Spleen (tissue), 11 donors: ENCODE measurements at regions not wholly inside any gene's neighbourhood (a gene's known extent, or its start where the extent isn't known, plus 50 kb on each side); places are given as distances from the start of the nearest gene placed in this dataset.

Experiments
- DNase-seq: peaks from one replicate; pipeline ENCODE4 v3.0.0-alpha.2; 2020
- H3K27ac ChIP-seq, 8 donors: fragments of 200-600 bp; sonication (generic) in 7 of 8; 1 replicate in 4 of 8; 2 replicates in 4 of 8; pipeline versions ENCODE4 v1.5.0 to v1.8.0; 2016 to 2021; ENCODE audit warnings: inconsistent platforms in 4 of 8, mild to moderate bottlenecking in 4 of 8, moderate library complexity in 1 of 8
- H3K27me3 ChIP-seq, 7 donors: fragments of 200-600 bp; sonication (generic) in 6 of 7; replicated peaks in 1 of 7; 1 replicate in 4 of 7; 2 replicates in 3 of 7; pipeline versions ENCODE4 v1.5.0 to v1.8.0; 2016 to 2021; ENCODE audit warnings: inconsistent platforms in 3 of 7, mild to moderate bottlenecking in 1 of 7
- H3K36me3 ChIP-seq, 6 donors: fragments of 200-600 bp; sonication (generic) in 5 of 6; 1 replicate in 4 of 6; 2 replicates in 2 of 6; pipeline versions ENCODE4 v1.5.0 to v1.8.0; 2016 to 2021; ENCODE audit warnings: inconsistent platforms in 2 of 6
- H3K4me1 ChIP-seq, 6 donors: fragments of 200-600 bp; sonication (generic) in 5 of 6; 1 replicate in 3 of 6; 2 replicates in 3 of 6; pipeline versions ENCODE4 v1.5.0 to v1.8.0; 2016 to 2021; ENCODE audit warnings: inconsistent platforms in 3 of 6
- H3K4me3 ChIP-seq, 8 donors: fragments of 200-600 bp; sonication (generic) in 7 of 8; 1 replicate in 4 of 8; 2 replicates in 4 of 8; pipeline versions ENCODE4 v1.5.0 to v1.8.0; 2016 to 2021; ENCODE audit warnings: inconsistent platforms in 4 of 8, mild to moderate bottlenecking in 4 of 8, moderate library complexity in 2 of 8
- H3K9me3 ChIP-seq, 8 donors: fragments of 200-600 bp; sonication (generic) in 7 of 8; 1 replicate in 4 of 8; 2 replicates in 4 of 8; pipeline versions ENCODE4 v1.5.0 to v1.8.0; 2016 to 2021; ENCODE audit warnings: inconsistent platforms in 4 of 8
- CTCF ChIP-seq, 11 experiments: fragments of 200-600 bp in 7 of 11; fragments of 450-650 bp in 4 of 11; sonication (generic) in 4 of 11; IDR thresholded peaks in 8 of 11; conservative IDR thresholded peaks in 3 of 11; 1 replicate in 7 of 11; 2 replicates in 4 of 11; pipeline versions ENCODE4 v1.4.0 to v1.8.0; 2016 to 2021; ENCODE audit warnings: antibody characterized with exemption in 11 of 11, inconsistent platforms in 4 of 11, mild to moderate bottlenecking in 1 of 11
- POLR2A ChIP-seq, 3 donors: fragments of 450-650 bp; IDR thresholded peaks; one replicate each; pipeline ENCODE4 v1.5.1; 2017; ENCODE audit warnings: antibody characterized with exemption in 3 of 3, mild to moderate bottlenecking in 1 of 3
- POLR2AphosphoS5 ChIP-seq, 3 donors: sonication (generic); formaldehyde crosslinking; IDR thresholded peaks; one replicate each; pipeline ENCODE4 v1.5.1; 2017; ENCODE audit warnings: antibody characterized with exemption in 3 of 3
- WGBS, 5 donors: extraction: QIAGEN DNeasy Blood & Tissue Kit in 3 of 5; methylation state at CpG; one replicate each; pipeline versions ENCODE4 v1.1.5 to v1.1.7; 2013 to 2018; 5-methylcytosine and 5-hydroxymethylcytosine counted together
- intact Hi-C: fragments of 100-400 bp; cut with DNase I; formaldehyde crosslinking; loops from one replicate; pipeline ENCODE4 v1.15.0; 2023; ENCODE audit warnings: low total_unique reads
- donor health status: healthy with polysubstance abuse.
- donor health status: DM: no; HTN: no; CAD: no; lungs with moderate emphysema.
- donor health status: DM: no; HTN: no; CAD: no.
- donor health status: Bipolar disorder and iron deficiency.
- donor health status: healthy.
- donor health status: DM: no; HTN: no; CAD: no.
- donor health status: DM: yes; HTN: yes; CAD: no.

GRCh38 chr20:60691966-60692615 is 560.0 kb upstream of the CDH4 start:
- TF ChIP-seq POLR2A (IDR thresholded peaks at IDR 0.05) (no peak), POLR2AphosphoS5 (IDR thresholded peaks at IDR 0.05) (no peak), CTCF (IDR thresholded peaks at IDR 0.05 in 8 of 11, conservative IDR thresholded peaks at IDR 0.05 in 3 of 11) (no peak)
- 73 to 80% (median 78%) methylated on average over 4 of the region's 4 CpGs for WGBS, 5 donors
- intact Hi-C loops: no loop called here
- Histone ChIP-seq H3K27ac (no peak overlapping the region), H3K36me3 (no peaks in the 10 kb centered on the region), H3K27me3 (peaks cover 0 to 9% (median 0%) of the 10 kb centered on the region in 7 donors), H3K4me3 (no peak overlapping the region), H3K9me3 (no peaks in the 10 kb centered on the region), H3K4me1 (no peaks in the 10 kb centered on the region)
- no peak for DNase-seq

GRCh38 chr20:60693496-60694133 is 558.4 kb upstream of the CDH4 start:
- Histone ChIP-seq H3K27ac (no peak overlapping the region), H3K4me3 (no peak overlapping the region), H3K4me1 (no peaks in the 10 kb centered on the region), H3K27me3 (peaks cover 0 to 9% (median 0%) of the 10 kb centered on the region in 7 donors), H3K9me3 (no peaks in the 10 kb centered on the region), H3K36me3 (no peaks in the 10 kb centered on the region)
- DNase-seq: no peak
- no peak for TF ChIP-seq POLR2A (IDR thresholded peaks at IDR 0.05)
- TF ChIP-seq POLR2AphosphoS5 (IDR thresholded peaks at IDR 0.05): no peak
- TF ChIP-seq CTCF (IDR thresholded peaks at IDR 0.05 in 8 of 11, conservative IDR thresholded peaks at IDR 0.05 in 3 of 11): no peak
- intact Hi-C loops: no loop called here
- WGBS, 5 donors: 50 to 57% (median 53%) methylated on average over 11 of the region's 11 CpGs

DNA sequence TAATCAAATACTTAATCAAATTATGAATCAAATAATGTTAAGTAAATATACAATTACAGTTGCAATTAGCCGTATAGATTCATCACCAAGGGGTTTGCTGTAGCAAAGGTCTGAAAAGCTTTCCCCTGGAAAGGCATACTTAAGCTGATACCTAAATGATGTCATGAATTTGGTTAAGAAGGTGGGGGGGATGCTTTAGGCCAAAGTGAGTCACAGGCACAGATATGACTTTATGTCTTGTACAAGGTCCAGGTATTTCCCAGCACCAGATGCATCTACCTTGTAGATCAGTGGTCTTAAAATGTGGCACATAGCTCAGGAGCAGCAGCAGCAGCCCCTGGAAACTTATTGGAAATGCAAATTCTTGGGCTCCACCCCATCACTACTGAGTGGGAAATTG is 557.3 kb upstream of the CDH4 start:
- intact Hi-C loops: no loop called here
- no peak overlapping the region for H3K27ac ChIP-seq
- H3K4me1 ChIP-seq: no peaks in the 10 kb centered on the region
- H3K27me3 ChIP-seq: peaks cover 0 to 9% (median 0%) of the 10 kb centered on the region in 7 donors
- H3K36me3 ChIP-seq: no peaks in the 10 kb centered on the region
- TF ChIP-seq POLR2A (IDR thresholded peaks at IDR 0.05) (no peak), CTCF (IDR thresholded peaks at IDR 0.05 in 8 of 11, conservative IDR thresholded peaks at IDR 0.05 in 3 of 11) (no peak), POLR2AphosphoS5 (IDR thresholded peaks at IDR 0.05) (no peak)
- DNase-seq: no peak
- 84 to 100% (median 97%) methylated on average over 1 of the region's 1 CpG for WGBS, 5 donors
- no peaks in the 10 kb centered on the region for H3K9me3 ChIP-seq
- no peak overlapping the region for H3K4me3 ChIP-seq

GRCh38 chr20:60695226-60696000 is 556.6 kb upstream of the CDH4 start:
- intact Hi-C loops: no loop called here
- DNase-seq: no peak
- H3K4me1 ChIP-seq: no peaks in the 10 kb centered on the region
- 44 to 72% (median 58%) methylated on average over 4 to 7 of the region's 7 CpGs for WGBS, 5 donors
- H3K9me3 ChIP-seq: no peaks in the 10 kb centered on the region
- H3K27me3 ChIP-seq: peaks cover 0 to 9% (median 0%) of the 10 kb centered on the region in 7 donors
- H3K27ac ChIP-seq: no peak overlapping the region
- no peaks in the 10 kb centered on the region for H3K36me3 ChIP-seq
- H3K4me3 ChIP-seq: no peak overlapping the region
- TF ChIP-seq POLR2A (IDR thresholded peaks at IDR 0.05) (no peak), CTCF (IDR thresholded peaks at IDR 0.05 in 8 of 11, conservative IDR thresholded peaks at IDR 0.05 in 3 of 11) (no peak), POLR2AphosphoS5 (IDR thresholded peaks at IDR 0.05) (no peak)
